Panc1 (cell line): ENCODE measurements at regions not wholly inside any gene's neighbourhood (a gene's known extent, or its start where the extent isn't known, plus 50 kb on each side); places are given as distances from the start of the nearest gene placed in this dataset.

ENCODE experiments used
- ATAC-seq: fragments of 200-7000 bp; cut with Tn5 transposase; 2 replicates; pipeline ENCODE4 v1.9.1; 2020; ENCODE audit warnings: mild to moderate bottlenecking, moderate library complexity
- BruUV-seq: library from RNA; stranded (reverse); fragments of 400-500 nt; replicated peaks from 2 replicates; lab custom pipeline; 2021; lab: Mats Ljungman, UMichigan
- CTCF ChIA-PET: fragments of 300-600 bp; sonication (Branson Sonifier 250); formaldehyde crosslinking; loops from one replicate; lab custom pipeline; 2022; ENCODE audit warnings: antibody characterized with exemption; lab: Charles Lee
- POLR2A ChIA-PET: fragments of 300-600 bp; sonication (Branson Sonifier 250); formaldehyde crosslinking; loops from one replicate; lab custom pipeline; 2022; ENCODE audit warnings: antibody characterized with exemption; lab: Charles Lee
- DNase-seq: peaks from one replicate; pipeline ENCODE4 v3.0.0-alpha.2; 2010; ENCODE audit warnings: low read depth, low spot score
- H3K27ac ChIP-seq: 2 replicates; pipeline ENCODE4 v1.5.1; 2011; ENCODE audit warnings: mild to moderate bottlenecking, low read length, inconsistent platforms
- H3K27me3 ChIP-seq: fragments of 200-500 bp; sonication (Bioruptor generic); 2 replicates; pipeline ENCODE4 v1.6.0; 2014; ENCODE audit warnings: low read length, inconsistent platforms; ENCODE audit not compliant: control insufficient read depth, insufficient read depth
- H3K36me3 ChIP-seq: fragments of 200-500 bp; sonication (Bioruptor generic); 2 replicates; pipeline ENCODE4 v1.5.1; 2014; ENCODE audit warnings: inconsistent platforms, mild to moderate bottlenecking, low read length, moderate library complexity; ENCODE audit not compliant: control insufficient read depth, insufficient read depth
- H3K4me1 ChIP-seq: 2 replicates; pipeline ENCODE4 v1.5.1; 2011; ENCODE audit warnings: inconsistent platforms, mild to moderate bottlenecking, low read length, moderate library complexity; ENCODE audit not compliant: control insufficient read depth, insufficient read depth
- H3K4me3 ChIP-seq, 2 experiments: 2 replicates each; pipeline ENCODE4 v1.5.1; 2011 to 2012; ENCODE audit warnings: low read depth in 2 of 2, low read length in 2 of 2, mild to moderate bottlenecking in 2 of 2, inconsistent platforms in 1 of 2, moderate library complexity in 1 of 2
- H3K9me3 ChIP-seq: fragments of 200-500 bp; sonication (Bioruptor generic); 2 replicates; pipeline ENCODE4 v1.5.1; 2014; ENCODE audit warnings: low read depth, mild to moderate bottlenecking, inconsistent platforms, low read length, moderate library complexity; ENCODE audit not compliant: control insufficient read depth, insufficient read depth
- CTCF ChIP-seq: fragments of 450-650 bp; IDR thresholded peaks from 2 replicates; pipeline ENCODE4 v1.5.1; 2017; ENCODE audit warnings: mild to moderate bottlenecking
- POLR2AphosphoS5 ChIP-seq: IDR thresholded peaks from 2 replicates; pipeline ENCODE4 v1.6.1; 2012; ENCODE audit warnings: mild to moderate bottlenecking, low read depth, low read length, moderate library complexity
- SIN3A ChIP-seq: IDR thresholded peaks from 2 replicates; pipeline ENCODE4 v1.6.1; 2012; ENCODE audit warnings: low read depth, mild to moderate bottlenecking, low read length, moderate library complexity, borderline replicate concordance; ENCODE audit not compliant: insufficient read depth
- TCF7L2 ChIP-seq: IDR thresholded peaks from 2 replicates; pipeline ENCODE4 v1.6.1; 2011; ENCODE audit warnings: mild to moderate bottlenecking, low read depth, low read length, inconsistent platforms
- in situ Hi-C: cut with HindIII; loops from 2 replicates; pipeline ENCODE4 v1.10.0; 2016; ENCODE audit warnings: low sequenced_read_pairs, low pct_unique_long_range_greater_than_20kb
- intact Hi-C: fragments of 100-400 bp; cut with micrococcal nuclease; formaldehyde crosslinking; loops from one replicate; pipeline ENCODE4 v1.10.0; 2022; ENCODE audit not compliant: unreplicated experiment
- TF ChIP-seq, protein P1 (sequence below), 2 experiments: IDR thresholded peaks; 2 replicates each; pipeline ENCODE4 v1.6.1; 2011 to 2012; ENCODE audit warnings: low read depth in 2 of 2, control low read depth in 1 of 2, low read length in 1 of 2, mild to moderate bottlenecking in 1 of 2, moderate library complexity in 1 of 2; ENCODE audit not compliant: insufficient read depth in 1 of 2

DNA sequence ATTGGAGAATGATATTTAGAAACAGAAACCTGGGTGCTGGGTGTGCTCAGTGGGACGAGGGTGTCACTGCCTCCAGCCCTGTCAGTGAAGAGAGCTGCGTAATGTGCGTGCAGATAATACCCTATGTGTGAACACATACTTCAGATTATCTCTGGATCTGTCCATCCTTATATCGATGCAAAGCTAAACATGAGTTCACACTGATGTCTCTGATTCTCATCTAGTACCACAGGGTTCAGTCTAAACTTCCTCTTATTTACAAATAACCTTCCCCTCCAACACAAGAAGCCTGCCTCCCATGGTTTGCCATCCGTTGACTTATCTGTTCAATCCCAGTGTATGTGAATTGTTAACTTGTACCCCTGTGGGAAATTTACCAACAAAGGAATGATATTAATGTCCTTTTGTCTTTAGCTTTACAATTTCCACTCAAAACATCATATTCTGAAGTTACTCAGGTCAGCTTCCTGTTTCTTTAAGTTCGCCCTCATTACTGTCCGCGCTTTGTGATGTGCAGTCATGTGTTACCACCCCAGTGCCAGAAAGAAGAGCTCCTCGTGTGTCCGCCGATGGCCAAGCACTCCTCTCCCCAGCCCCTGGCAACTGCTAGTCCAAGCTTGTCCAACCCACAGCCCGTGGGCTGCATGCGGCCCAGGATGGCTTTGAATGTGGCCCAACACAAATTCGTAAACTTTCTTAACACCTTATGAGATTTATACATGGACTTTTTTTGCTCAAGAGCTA, 108.2 kb downstream of the RTP5 start:
- no peaks in the 10 kb centered on the region for H3K27me3 ChIP-seq
- no peaks in the 10 kb centered on the region for H3K4me1 ChIP-seq
- in situ Hi-C loops (no loop called here), intact Hi-C loops (no loop called here)
- ChIA-PET CTCF (no interaction called here), POLR2A (no interaction called here)
- no peak overlapping the region for H3K27ac ChIP-seq
- H3K4me3 ChIP-seq = no peak overlapping the region
- BruUV-seq = no TSS peak
- ATAC-seq (no peak), DNase-seq (no peak)
- TF ChIP-seq TCF7L2 = no peak
- TF ChIP-seq POLR2AphosphoS5 = no peak
- TF ChIP-seq SIN3A = no peak
- TF ChIP-seq CTCF = no peak
- TF ChIP-seq, protein P1, sequence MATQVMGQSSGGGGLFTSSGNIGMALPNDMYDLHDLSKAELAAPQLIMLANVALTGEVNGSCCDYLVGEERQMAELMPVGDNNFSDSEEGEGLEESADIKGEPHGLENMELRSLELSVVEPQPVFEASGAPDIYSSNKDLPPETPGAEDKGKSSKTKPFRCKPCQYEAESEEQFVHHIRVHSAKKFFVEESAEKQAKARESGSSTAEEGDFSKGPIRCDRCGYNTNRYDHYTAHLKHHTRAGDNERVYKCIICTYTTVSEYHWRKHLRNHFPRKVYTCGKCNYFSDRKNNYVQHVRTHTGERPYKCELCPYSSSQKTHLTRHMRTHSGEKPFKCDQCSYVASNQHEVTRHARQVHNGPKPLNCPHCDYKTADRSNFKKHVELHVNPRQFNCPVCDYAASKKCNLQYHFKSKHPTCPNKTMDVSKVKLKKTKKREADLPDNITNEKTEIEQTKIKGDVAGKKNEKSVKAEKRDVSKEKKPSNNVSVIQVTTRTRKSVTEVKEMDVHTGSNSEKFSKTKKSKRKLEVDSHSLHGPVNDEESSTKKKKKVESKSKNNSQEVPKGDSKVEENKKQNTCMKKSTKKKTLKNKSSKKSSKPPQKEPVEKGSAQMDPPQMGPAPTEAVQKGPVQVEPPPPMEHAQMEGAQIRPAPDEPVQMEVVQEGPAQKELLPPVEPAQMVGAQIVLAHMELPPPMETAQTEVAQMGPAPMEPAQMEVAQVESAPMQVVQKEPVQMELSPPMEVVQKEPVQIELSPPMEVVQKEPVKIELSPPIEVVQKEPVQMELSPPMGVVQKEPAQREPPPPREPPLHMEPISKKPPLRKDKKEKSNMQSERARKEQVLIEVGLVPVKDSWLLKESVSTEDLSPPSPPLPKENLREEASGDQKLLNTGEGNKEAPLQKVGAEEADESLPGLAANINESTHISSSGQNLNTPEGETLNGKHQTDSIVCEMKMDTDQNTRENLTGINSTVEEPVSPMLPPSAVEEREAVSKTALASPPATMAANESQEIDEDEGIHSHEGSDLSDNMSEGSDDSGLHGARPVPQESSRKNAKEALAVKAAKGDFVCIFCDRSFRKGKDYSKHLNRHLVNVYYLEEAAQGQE (IDR thresholded peaks at IDR 0.05; ENCODE audit: insufficient read depth in 1 of 2, low read depth in 2 of 2, low read length in 1 of 2) = no peak
- H3K9me3 ChIP-seq = no peaks in the 10 kb centered on the region
- H3K36me3 ChIP-seq = no peaks in the 10 kb centered on the region

GRCh38 chr2:241978670-241979069, 109.1 kb downstream of the RTP5 start:
- Histone ChIP-seq H3K27me3 (no peaks in the 10 kb centered on the region), H3K36me3 (no peaks in the 10 kb centered on the region), H3K4me1 (no peaks in the 10 kb centered on the region), H3K9me3 (no peaks in the 10 kb centered on the region), H3K27ac (no peak overlapping the region), H3K4me3 (no peak overlapping the region)
- intact Hi-C loops = no loop called here
- DNase-seq (no peak), ATAC-seq (no peak)
- no TSS peak for BruUV-seq
- TF ChIP-seq, protein P1 (IDR thresholded peaks at IDR 0.05; ENCODE audit: insufficient read depth in 1 of 2, low read depth in 2 of 2, low read length in 1 of 2) = no peak
- TF ChIP-seq CTCF = no peak
- TF ChIP-seq SIN3A = no peak
- no peak for TF ChIP-seq POLR2AphosphoS5
- TF ChIP-seq TCF7L2 = no peak
- in situ Hi-C loops = no loop called here
- POLR2A ChIA-PET = no interaction called here
- CTCF ChIA-PET = no interaction called here
